ENCODE measurements at regions not wholly inside any gene's neighbourhood (a gene's known extent, or its start where the extent isn't known, plus 50 kb on each side); places are given as distances from the start of the nearest gene placed in this dataset.
A peak's percentile ranks its signal among the peaks of the same experiment; 100 is the strongest.
"Not testable (repeated sequence)": the region's sequence is repeated elsewhere in the genome, so short reads cannot be mapped to it uniquely, and the experiment has no call there.

- no peak for DNase-seq (ENCODE audit: low read depth, low spot score)
- ChIA-PET POLR2A (no interaction called here), CTCF (no interaction called here)
- TF ChIP-seq CTCF (IDR thresholded peaks at IDR 0.05; ENCODE audit: insufficient read depth, low read length, missing control alignments): no peak
- H3K4me3 ChIP-seq (ENCODE audit: low read depth, low read length): no peak overlapping the region
Measured at GRCh38 chr11:87501388-87501787, 463.7 kb downstream of the TMEM135 start.

- DNase-seq (ENCODE audit: low read depth, low spot score); CTCF ChIA-PET; POLR2A ChIA-PET; H3K4me3 ChIP-seq (ENCODE audit: low read depth, low read length): not testable (repeated sequence)
Measured at GRCh38 chr11:87494936-87495335, 457.2 kb downstream of the TMEM135 start.

GRCh38 chr11:87494026-87494425 is 456.3 kb downstream of the TMEM135 start:
- CTCF ChIA-PET; H3K4me3 ChIP-seq (ENCODE audit: low read depth, low read length); POLR2A ChIA-PET; DNase-seq (ENCODE audit: low read depth, low spot score): not testable (repeated sequence)

- ChIA-PET CTCF (interaction anchor here (1.1 kb wide), 1 partner anchor 10 kb away, joined by 3 read pairs; no protein-coding TSS in a partner anchor), POLR2A (no interaction called here)
- no peak overlapping the region for H3K4me3 ChIP-seq (ENCODE audit: low read depth, low read length)
- DNase-seq (ENCODE audit: low read depth, low spot score): peak; percentile 17
- no peak for TF ChIP-seq CTCF (IDR thresholded peaks at IDR 0.05; ENCODE audit: insufficient read depth, low read length, missing control alignments)
Measured at GRCh38 chr11:87493516-87493915, 455.8 kb downstream of the TMEM135 start.

- ChIA-PET POLR2A (no interaction called here), CTCF (no interaction called here)
- TF ChIP-seq CTCF (IDR thresholded peaks at IDR 0.05; ENCODE audit: insufficient read depth, low read length, missing control alignments): no peak
- no peak for DNase-seq (ENCODE audit: low read depth, low spot score)
- H3K4me3 ChIP-seq (ENCODE audit: low read depth, low read length): no peak overlapping the region
Measured at GRCh38 chr11:87491381-87491780, 453.6 kb downstream of the TMEM135 start.

- no peak for DNase-seq (ENCODE audit: low read depth, low spot score)
- CTCF ChIA-PET: no interaction called here
- POLR2A ChIA-PET: no interaction called here
- H3K4me3 ChIP-seq (ENCODE audit: low read depth, low read length): no peak overlapping the region
- TF ChIP-seq CTCF (IDR thresholded peaks at IDR 0.05; ENCODE audit: insufficient read depth, low read length, missing control alignments): no peak
Measured at GRCh38 chr11:87490671-87491070, 452.9 kb downstream of the TMEM135 start.

- POLR2A ChIA-PET: no interaction called here
- no peak for DNase-seq (ENCODE audit: low read depth, low spot score)
- CTCF ChIA-PET: interaction anchor here (1.5 kb wide), 1 partner anchor 9 kb away, joined by 3 read pairs; no protein-coding TSS in a partner anchor
- no peak for TF ChIP-seq CTCF (IDR thresholded peaks at IDR 0.05; ENCODE audit: insufficient read depth, low read length, missing control alignments)
- no peak overlapping the region for H3K4me3 ChIP-seq (ENCODE audit: low read depth, low read length)
Measured at GRCh38 chr11:87484566-87484965, 446.8 kb downstream of the TMEM135 start.

All from AG04449 (cell line).